ENCODE measurements at regions not wholly inside any gene's neighbourhood (a gene's known extent, or its start where the extent isn't known, plus 50 kb on each side); places are given as distances from the start of the nearest gene placed in this dataset.

DNA sequence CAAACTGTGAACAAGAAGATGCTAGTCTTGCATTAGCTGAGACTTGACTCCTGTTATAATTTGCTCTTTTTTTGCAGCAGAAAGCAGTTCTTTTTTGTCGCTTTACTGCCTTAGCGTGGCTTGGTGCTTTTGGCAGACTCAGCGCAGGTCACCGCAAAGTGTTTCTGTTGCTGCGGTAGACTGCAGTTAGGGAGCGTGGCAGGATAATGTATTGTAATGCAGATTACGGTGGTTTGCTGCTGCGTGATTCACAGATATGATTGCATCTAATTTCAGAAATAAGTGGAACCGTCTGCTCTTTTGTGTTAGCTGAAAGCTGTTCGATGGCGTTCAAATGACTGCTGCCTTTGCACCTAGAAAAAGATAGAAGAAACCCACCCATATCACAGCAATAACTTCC lies 131.6 kb upstream of the SATB2 start:
- intact Hi-C loops (cut with micrococcal nuclease) = no loop called here
- DNase-seq = no peak
- CTCF ChIA-PET = no interaction called here
- no peaks in the 10 kb centered on the region for H3K4me1 Mint-ChIP-seq (ENCODE audit: low read depth)
- H3K27me3 Mint-ChIP-seq (ENCODE audit: low read depth) = peaks cover 6% of the 10 kb centered on the region
- H3K36me3 Mint-ChIP-seq (ENCODE audit: low read depth) = no peaks in the 10 kb centered on the region
- no peaks in the 10 kb centered on the region for H3K9me3 Mint-ChIP-seq
- H3K27ac Mint-ChIP-seq = no peak overlapping the region
- H3K4me3 Mint-ChIP-seq = no peak overlapping the region

DNA sequence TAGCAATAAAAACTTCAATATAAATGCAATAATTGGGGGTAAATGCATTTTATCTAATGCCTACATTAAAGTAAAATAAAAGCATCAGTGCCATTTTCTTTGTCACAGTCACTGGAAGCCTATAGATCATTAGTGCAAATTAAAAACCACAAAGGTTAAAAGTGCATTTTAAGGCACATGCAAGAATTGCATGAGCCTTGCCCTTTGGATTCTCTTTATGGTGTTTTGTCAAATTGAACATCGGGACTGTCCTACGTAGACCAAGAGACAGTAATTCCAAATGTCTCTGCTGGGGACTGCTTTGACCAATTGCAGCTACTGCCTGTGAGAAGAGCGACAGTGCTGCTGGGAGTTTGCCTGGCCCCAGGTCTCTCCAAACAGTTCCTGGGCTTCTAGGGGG lies 130.3 kb upstream of the SATB2 start:
- H3K27ac Mint-ChIP-seq = no peak overlapping the region
- H3K36me3 Mint-ChIP-seq (ENCODE audit: low read depth) = no peaks in the 10 kb centered on the region
- DNase-seq = no peak
- no peaks in the 10 kb centered on the region for H3K9me3 Mint-ChIP-seq
- peaks cover 6% of the 10 kb centered on the region for H3K27me3 Mint-ChIP-seq (ENCODE audit: low read depth)
- no peak overlapping the region for H3K4me3 Mint-ChIP-seq
- intact Hi-C loops (cut with micrococcal nuclease) = no loop called here
- H3K4me1 Mint-ChIP-seq (ENCODE audit: low read depth) = no peaks in the 10 kb centered on the region
- CTCF ChIA-PET = no interaction called here

DNA sequence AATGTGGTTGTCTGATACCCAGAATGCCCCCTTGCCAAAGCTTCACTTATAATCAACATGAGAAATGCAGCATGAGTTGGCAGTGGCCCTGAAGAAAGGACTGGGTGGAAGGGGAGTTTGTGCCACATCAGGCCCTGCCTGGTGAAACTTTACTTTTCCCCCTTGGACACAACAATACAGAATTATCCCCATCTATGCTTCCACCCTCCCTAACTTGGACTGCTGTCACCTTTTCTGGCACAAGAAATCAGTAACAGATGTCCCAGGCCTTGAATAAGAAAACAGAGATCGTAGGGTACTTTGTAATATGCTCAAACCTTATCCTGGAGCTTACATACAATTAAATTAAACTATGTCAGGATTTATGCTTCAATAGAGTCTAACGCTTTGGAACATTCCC lies 128.9 kb upstream of the SATB2 start:
- no peaks in the 10 kb centered on the region for H3K36me3 Mint-ChIP-seq (ENCODE audit: low read depth)
- H3K4me3 Mint-ChIP-seq = no peak overlapping the region
- CTCF ChIA-PET = no interaction called here
- H3K4me1 Mint-ChIP-seq (ENCODE audit: low read depth) = no peaks in the 10 kb centered on the region
- H3K9me3 Mint-ChIP-seq = no peaks in the 10 kb centered on the region
- no peak overlapping the region for H3K27ac Mint-ChIP-seq
- DNase-seq = no peak
- intact Hi-C loops (cut with micrococcal nuclease) = no loop called here
- peaks cover 6% of the 10 kb centered on the region for H3K27me3 Mint-ChIP-seq (ENCODE audit: low read depth)

DNA sequence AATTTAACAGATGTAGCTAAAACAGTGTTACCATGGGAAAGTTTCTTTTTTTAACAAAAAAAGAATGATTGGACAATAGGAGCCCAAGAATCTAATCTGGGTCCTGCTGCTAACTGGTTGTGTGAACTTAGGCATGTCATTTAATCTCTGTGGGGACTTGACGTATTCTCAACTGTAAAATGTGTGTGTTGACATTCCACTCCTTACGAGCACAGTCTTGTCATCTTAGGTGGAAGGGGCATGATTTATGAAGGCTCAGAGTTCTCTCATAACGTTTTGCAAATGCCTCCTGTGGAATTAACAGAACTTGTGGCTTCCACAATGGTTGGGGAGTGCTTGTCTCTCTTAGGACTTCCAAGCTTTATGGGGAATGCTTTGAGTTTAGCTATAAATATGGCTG lies 125.9 kb upstream of the SATB2 start:
- Mint-ChIP-seq H3K27ac (no peak overlapping the region), H3K4me3 (no peak overlapping the region), H3K4me1 (ENCODE audit: low read depth) (no peaks in the 10 kb centered on the region), H3K36me3 (ENCODE audit: low read depth) (no peaks in the 10 kb centered on the region), H3K9me3 (no peaks in the 10 kb centered on the region), H3K27me3 (ENCODE audit: low read depth) (peaks cover 4% of the 10 kb centered on the region)
- intact Hi-C loops (cut with micrococcal nuclease) = no loop called here
- no peak for DNase-seq
- CTCF ChIA-PET = no interaction called here

DNA sequence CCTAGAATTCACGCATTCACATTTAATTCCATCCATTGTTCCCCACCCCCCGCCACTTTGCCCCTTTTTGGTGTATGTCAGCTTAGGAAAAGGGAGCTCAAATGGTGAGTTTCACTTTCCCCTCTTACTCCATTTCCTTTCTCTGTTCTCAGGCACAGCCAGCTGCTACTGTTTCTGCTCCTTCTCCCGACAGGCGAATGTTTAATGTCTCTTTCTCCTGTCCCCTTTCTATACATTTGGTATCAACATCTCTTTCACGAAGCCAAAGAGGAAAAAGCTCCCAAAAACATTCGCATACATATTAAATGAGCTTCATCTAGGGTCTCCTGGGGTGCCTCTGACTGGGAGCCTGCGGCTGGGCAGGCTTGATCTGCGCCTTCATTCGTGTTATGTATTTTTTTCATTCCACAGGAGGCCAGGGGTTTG lies 124.2 kb upstream of the SATB2 start:
- H3K4me3 Mint-ChIP-seq = no peak overlapping the region
- H3K9me3 Mint-ChIP-seq = no peaks in the 10 kb centered on the region
- no peaks in the 10 kb centered on the region for H3K36me3 Mint-ChIP-seq (ENCODE audit: low read depth)
- no peak overlapping the region for H3K27ac Mint-ChIP-seq
- peaks cover 4% of the 10 kb centered on the region for H3K27me3 Mint-ChIP-seq (ENCODE audit: low read depth)
- intact Hi-C loops (cut with micrococcal nuclease) = no loop called here
- CTCF ChIA-PET = no interaction called here
- DNase-seq = no peak
- no peaks in the 10 kb centered on the region for H3K4me1 Mint-ChIP-seq (ENCODE audit: low read depth)

DNA sequence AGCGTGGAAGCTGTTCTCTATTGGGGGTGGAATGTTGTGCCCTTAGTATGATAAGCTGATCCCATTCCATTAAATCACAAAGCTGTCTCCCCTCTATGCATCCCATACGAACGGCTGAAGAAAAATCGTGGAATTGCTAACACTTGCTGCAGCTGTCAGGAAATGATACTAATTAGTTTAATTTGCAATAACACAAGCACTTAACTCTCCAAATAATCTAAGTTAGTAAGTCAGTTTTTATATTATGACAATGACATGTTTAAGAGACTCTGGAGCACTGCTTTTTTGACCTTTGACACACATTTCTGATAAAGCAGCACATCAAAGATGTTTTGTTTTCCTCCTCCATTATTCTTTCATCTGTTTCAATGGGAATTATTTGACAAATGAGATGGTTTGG lies 123.7 kb upstream of the SATB2 start:
- H3K36me3 Mint-ChIP-seq (ENCODE audit: low read depth) = no peaks in the 10 kb centered on the region
- intact Hi-C loops (cut with micrococcal nuclease) = no loop called here
- H3K27me3 Mint-ChIP-seq (ENCODE audit: low read depth) = peaks cover 6% of the 10 kb centered on the region
- DNase-seq = no peak
- no peak overlapping the region for H3K27ac Mint-ChIP-seq
- H3K4me1 Mint-ChIP-seq (ENCODE audit: low read depth) = no peaks in the 10 kb centered on the region
- H3K9me3 Mint-ChIP-seq = no peaks in the 10 kb centered on the region
- no peak overlapping the region for H3K4me3 Mint-ChIP-seq
- CTCF ChIA-PET = no interaction called here

DNA sequence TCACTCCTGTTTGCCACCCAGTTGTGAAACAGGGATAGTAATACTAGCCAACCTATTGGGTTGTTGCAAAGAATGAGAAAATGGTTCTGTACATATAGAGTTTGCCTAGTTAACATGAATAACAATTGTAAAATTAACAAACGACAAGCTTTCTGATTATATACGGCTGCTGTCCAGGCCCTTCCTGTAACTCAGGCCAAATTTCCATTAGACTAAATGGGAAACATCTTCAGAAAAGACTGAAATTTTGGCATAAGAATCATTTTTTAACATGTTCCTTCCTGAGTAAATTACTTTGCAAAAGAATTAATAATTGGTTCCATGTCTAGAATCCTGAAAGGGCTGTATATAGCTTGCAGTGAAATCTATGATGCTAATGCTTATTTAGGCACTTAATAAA lies 117.7 kb upstream of the SATB2 start:
- H3K36me3 Mint-ChIP-seq (ENCODE audit: low read depth) = no peaks in the 10 kb centered on the region
- CTCF ChIA-PET = no interaction called here
- H3K27ac Mint-ChIP-seq = no peak overlapping the region
- H3K4me3 Mint-ChIP-seq = no peak overlapping the region
- no peaks in the 10 kb centered on the region for H3K9me3 Mint-ChIP-seq
- peaks cover 5% of the 10 kb centered on the region for H3K27me3 Mint-ChIP-seq (ENCODE audit: low read depth)
- H3K4me1 Mint-ChIP-seq (ENCODE audit: low read depth) = no peaks in the 10 kb centered on the region
- intact Hi-C loops (cut with micrococcal nuclease) = no loop called here
- DNase-seq = no peak

DNA sequence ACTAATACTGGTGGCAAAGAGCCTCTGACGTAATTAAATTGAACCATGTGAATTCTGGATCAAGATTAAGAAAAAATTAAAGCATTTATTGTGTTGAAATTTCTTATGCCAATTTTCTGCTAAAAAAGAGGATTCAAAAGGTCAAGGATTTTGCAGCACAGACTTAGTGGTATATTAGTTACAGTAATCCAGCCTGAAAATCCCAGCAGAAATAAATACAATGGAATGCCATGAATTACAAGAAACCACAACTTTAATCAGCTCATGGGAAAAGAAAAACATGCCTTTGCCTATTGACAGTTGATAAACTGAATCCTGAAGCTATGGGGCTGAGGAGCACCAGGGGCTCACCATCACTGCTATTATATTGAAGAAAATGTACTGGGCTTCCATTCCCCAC lies 114.8 kb upstream of the SATB2 start:
- H3K36me3 Mint-ChIP-seq (ENCODE audit: low read depth) = no peaks in the 10 kb centered on the region
- no peak overlapping the region for H3K4me3 Mint-ChIP-seq
- H3K27ac Mint-ChIP-seq = no peak overlapping the region
- no peaks in the 10 kb centered on the region for H3K4me1 Mint-ChIP-seq (ENCODE audit: low read depth)
- CTCF ChIA-PET = no interaction called here
- peaks cover 5% of the 10 kb centered on the region for H3K27me3 Mint-ChIP-seq (ENCODE audit: low read depth)
- H3K9me3 Mint-ChIP-seq = no peaks in the 10 kb centered on the region
- no peak for DNase-seq
- intact Hi-C loops (cut with micrococcal nuclease) = no loop called here

DNA sequence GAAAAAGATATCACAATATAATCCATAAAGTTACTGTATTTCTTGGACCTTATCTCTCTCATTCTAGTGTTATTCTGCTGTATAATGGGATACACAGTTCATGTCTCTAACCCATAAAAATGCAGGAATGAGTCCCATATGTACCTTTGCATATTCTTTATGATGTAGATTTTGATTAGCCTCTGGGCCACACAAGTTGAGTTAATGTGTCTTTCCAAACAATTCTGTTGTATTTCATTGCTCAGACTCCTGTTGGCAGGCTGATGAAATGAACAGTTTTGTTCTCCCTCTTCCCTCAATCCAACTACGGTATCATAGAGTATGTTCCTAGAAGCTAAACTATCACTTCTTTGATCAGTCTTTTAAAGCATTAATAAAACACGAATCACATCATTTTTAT lies 113.2 kb upstream of the SATB2 start:
- no peaks in the 10 kb centered on the region for H3K36me3 Mint-ChIP-seq (ENCODE audit: low read depth)
- H3K27me3 Mint-ChIP-seq (ENCODE audit: low read depth) = peaks cover 3% of the 10 kb centered on the region
- no peaks in the 10 kb centered on the region for H3K4me1 Mint-ChIP-seq (ENCODE audit: low read depth)
- H3K4me3 Mint-ChIP-seq = no peak overlapping the region
- H3K9me3 Mint-ChIP-seq = no peaks in the 10 kb centered on the region
- intact Hi-C loops (cut with micrococcal nuclease) = no loop called here
- CTCF ChIA-PET = no interaction called here
- no peak overlapping the region for H3K27ac Mint-ChIP-seq
- DNase-seq = no peak

DNA sequence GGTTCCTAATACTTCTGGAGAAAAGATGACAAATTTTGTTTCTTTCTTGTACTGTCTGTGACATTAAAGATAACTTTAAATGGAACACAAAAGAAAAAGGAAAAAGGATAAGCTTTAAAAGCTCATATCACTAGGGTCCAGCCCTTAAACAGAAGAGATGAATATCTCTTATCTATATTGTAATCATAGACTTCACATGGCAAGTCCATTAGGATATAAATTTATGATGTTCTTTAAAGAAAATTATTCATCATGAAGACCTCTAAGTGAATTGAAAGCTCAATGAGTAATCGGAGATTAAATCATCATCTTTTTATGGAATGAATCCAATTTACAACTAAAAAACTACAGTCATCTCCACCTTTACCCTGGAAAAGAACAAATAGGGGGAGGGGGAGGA lies 111.6 kb upstream of the SATB2 start:
- Mint-ChIP-seq H3K4me1 (ENCODE audit: low read depth) (no peaks in the 10 kb centered on the region), H3K4me3 (no peak overlapping the region), H3K27me3 (ENCODE audit: low read depth) (peaks cover 3% of the 10 kb centered on the region), H3K9me3 (no peaks in the 10 kb centered on the region), H3K36me3 (ENCODE audit: low read depth) (no peaks in the 10 kb centered on the region), H3K27ac (no peak overlapping the region)
- CTCF ChIA-PET = no interaction called here
- DNase-seq = no peak
- intact Hi-C loops (cut with micrococcal nuclease) = no loop called here

DNA sequence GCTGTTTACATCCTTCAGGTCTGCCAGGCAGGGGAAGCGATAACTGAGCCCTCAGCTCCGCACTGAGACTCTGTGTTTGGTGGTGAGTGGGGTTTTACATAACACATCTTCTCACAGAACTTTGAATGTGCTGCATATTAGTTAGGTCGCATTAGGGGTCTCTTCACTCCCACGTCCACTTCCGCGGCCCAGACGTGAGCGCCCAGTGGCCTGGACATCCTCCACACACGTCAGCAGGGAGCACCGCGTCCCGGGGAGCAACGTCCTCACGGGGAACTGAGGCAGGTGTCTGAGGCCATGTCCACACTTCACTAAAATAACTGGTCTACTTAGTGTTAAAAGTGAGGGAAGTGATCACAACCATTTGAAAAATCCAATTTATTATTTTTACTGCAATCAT lies 100.4 kb upstream of the SATB2 start:
- Mint-ChIP-seq H3K27ac (no peak overlapping the region), H3K4me1 (ENCODE audit: low read depth) (no peaks in the 10 kb centered on the region), H3K4me3 (no peak overlapping the region), H3K36me3 (ENCODE audit: low read depth) (no peaks in the 10 kb centered on the region), H3K9me3 (peaks cover under 1% of the 10 kb centered on the region), H3K27me3 (ENCODE audit: low read depth) (no peaks in the 10 kb centered on the region)
- CTCF ChIA-PET = no interaction called here
- no peak for DNase-seq
- intact Hi-C loops (cut with micrococcal nuclease) = no loop called here

DNA sequence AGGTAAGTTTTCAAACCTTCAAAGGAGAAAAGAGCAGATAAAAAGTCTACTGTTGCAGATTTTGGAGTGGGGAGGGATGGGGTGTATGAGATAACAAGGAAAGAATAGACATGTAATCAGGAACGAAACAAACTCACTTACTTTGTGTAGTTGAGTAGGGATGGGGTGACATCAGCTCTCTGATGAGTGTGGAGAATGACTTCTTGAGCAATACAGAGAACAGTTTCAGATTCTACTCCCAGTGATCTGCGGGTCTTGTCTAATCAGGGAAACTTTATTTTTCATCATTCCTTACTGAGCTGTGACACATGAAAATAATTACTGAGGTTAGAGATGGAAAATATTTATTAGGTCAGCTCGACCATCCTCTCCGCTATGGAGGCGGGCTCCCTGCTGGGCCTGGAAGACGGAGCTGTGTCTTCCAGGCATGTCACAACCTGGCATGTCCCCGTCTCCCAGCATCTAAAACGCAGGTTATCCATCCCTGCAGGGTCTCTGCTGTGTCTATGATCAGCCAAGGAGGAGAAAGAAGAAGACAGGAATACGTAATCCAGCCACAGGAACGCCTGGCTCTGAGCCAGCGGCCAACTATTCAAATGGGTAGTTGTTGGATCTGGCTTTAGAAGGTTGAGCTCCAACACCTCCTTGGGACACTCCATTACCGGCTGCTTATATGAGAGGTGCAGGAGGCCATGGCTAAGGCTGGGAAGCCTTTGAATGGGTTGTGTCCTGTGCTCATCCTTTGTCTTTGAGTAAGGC lies 99.0 kb upstream of the SATB2 start:
- CTCF ChIA-PET = no interaction called here

DNA sequence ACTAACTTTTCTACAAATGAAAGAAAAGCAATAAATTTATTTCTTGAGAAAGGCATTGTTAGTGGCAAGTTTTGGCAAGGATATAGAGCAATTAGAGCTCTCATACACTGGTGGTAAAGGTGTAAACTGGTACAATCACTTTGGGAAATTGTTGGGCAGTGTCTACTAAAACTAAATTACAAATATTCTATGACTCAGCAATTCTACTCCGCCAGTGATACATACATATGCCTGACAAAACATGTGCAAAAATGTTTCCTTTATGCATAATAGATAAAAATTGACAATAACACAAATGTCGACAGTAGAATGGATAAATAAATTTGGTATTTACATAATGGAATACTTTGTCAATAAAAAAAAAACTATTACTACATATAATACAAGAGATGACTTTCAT lies 96.3 kb upstream of the SATB2 start:
- CTCF ChIA-PET = interaction anchor here (0.6 kb wide), 1 partner anchor 540 kb away, joined by 6 read pairs; no protein-coding TSS in a partner anchor
- Mint-ChIP-seq H3K36me3 (ENCODE audit: low read depth) (no peaks in the 10 kb centered on the region), H3K4me1 (ENCODE audit: low read depth) (no peaks in the 10 kb centered on the region), H3K4me3 (no peak overlapping the region), H3K9me3 (no peaks in the 10 kb centered on the region), H3K27ac (no peak overlapping the region), H3K27me3 (ENCODE audit: low read depth) (no peaks in the 10 kb centered on the region)
- no peak for DNase-seq
- intact Hi-C loops (cut with micrococcal nuclease) = no loop called here

More for the DNA sequence above, 99.0 kb upstream of the SATB2 start:
- Mint-ChIP-seq H3K27me3 (ENCODE audit: low read depth) (no peaks in the 10 kb centered on the region), H3K9me3 (no peaks in the 10 kb centered on the region), H3K4me3 (no peak overlapping the region), H3K4me1 (ENCODE audit: low read depth) (no peaks in the 10 kb centered on the region), H3K27ac (no peak overlapping the region), H3K36me3 (ENCODE audit: low read depth) (no peaks in the 10 kb centered on the region)
- no peak for DNase-seq
- intact Hi-C loops (cut with micrococcal nuclease) = no loop called here
